ENCODE measurements at regions not wholly inside any gene's neighbourhood (a gene's known extent, or its start where the extent isn't known, plus 50 kb on each side); places are given as distances from the start of the nearest gene placed in this dataset.

DNA sequence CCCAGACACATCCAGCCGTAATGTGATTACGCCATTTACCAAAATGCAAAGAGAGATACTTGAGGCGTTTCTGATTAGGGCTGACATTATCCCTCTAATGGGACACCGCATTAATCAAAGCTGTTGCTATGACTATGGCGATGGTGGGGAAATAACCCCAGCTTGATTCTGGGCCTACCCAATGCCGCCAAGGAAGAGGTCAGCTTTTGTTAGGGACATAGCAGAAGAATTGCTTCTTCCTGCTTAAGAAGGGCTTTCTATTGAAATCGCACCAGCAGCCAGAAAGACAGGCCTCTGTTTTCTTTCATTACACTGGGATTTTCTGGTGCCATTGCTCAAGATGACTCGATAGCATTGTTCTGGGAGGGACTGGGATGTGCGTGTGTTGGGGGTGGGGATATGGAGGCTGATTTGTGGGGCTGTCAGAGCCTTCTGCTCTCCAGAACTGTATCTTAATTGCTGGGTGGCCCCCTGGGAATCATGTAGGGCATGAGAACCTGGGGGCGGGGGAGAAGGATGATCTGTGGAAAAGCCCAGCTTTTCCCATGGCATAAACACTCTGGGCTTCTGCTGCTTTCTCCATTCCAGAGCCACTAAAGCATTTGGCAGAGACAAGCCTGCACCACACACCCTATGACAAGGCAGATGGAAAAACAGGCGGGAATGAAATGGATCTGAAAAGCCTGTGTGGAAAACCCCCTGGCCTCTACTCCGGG, 106.5 kb upstream of the RAD23B start:
- H3K27ac ChIP-seq (ENCODE audit: low read depth, low read length) = no peak overlapping the region
- TF ChIP-seq, protein P1, sequence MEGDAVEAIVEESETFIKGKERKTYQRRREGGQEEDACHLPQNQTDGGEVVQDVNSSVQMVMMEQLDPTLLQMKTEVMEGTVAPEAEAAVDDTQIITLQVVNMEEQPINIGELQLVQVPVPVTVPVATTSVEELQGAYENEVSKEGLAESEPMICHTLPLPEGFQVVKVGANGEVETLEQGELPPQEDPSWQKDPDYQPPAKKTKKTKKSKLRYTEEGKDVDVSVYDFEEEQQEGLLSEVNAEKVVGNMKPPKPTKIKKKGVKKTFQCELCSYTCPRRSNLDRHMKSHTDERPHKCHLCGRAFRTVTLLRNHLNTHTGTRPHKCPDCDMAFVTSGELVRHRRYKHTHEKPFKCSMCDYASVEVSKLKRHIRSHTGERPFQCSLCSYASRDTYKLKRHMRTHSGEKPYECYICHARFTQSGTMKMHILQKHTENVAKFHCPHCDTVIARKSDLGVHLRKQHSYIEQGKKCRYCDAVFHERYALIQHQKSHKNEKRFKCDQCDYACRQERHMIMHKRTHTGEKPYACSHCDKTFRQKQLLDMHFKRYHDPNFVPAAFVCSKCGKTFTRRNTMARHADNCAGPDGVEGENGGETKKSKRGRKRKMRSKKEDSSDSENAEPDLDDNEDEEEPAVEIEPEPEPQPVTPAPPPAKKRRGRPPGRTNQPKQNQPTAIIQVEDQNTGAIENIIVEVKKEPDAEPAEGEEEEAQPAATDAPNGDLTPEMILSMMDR (IDR thresholded peaks at IDR 0.05; ENCODE audit: low read depth, low read length) = no peak
- DNase-seq (ENCODE audit: low read depth, low spot score) = no peak
- POLR2A ChIA-PET = no interaction called here
- no peaks in the 10 kb centered on the region for H3K9me3 ChIP-seq (ENCODE audit: control insufficient read depth, insufficient read depth, low read length)
- CTCF ChIA-PET = interaction anchor here (0.6 to 8.2 kb wide), 3 partner anchors 33 to 1585 kb away, joined by 3 to 61 read pairs (median 3); no protein-coding TSS in a partner anchor
- H3K27me3 ChIP-seq (ENCODE audit: control insufficient read depth, insufficient read depth, low read length) = no peaks in the 10 kb centered on the region
- H3K4me3 ChIP-seq (ENCODE audit: low read depth, low read length) = no peak overlapping the region

DNA sequence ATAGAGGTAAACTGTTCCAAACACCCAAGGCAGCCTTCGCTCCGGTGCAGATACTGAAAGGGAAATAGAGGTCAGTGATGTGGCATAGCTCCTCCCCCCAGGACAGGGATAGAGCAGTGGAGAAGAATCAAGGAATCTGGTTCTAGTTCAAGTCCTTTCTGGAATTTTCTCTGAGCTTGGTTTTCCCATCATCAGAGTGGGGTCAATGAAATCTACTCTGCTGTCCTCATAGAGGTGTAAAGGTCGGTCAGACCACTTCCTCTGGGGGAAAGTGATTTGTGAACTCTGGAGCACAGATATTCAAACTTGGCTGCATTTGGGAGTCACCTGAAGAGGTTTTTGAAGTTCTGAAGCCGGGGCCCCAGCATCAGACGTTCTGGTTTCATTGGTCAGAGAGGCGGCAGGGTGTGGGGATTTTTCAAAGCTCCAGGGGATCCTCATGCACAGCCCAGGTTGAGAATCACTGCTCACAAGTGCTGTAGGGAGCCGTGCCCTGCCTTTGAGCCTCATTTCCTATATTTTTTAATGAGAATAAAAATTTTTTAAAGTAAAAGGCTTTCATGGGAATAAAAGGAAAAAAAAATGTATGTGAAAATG, 105.7 kb upstream of the RAD23B start:
- Histone ChIP-seq H3K27me3 (ENCODE audit: control insufficient read depth, insufficient read depth, low read length) (no peaks in the 10 kb centered on the region), H3K9me3 (ENCODE audit: control insufficient read depth, insufficient read depth, low read length) (peaks cover 4% of the 10 kb centered on the region; the same call in 1 of the 2 replicates), H3K4me3 (ENCODE audit: low read depth, low read length) (no peak overlapping the region), H3K27ac (ENCODE audit: low read depth, low read length) (no peak overlapping the region)
- ChIA-PET CTCF (interaction anchor here (1.3 to 1.7 kb wide), 2 partner anchors 248 to 1295 kb away, joined by 4 read pairs; no protein-coding TSS in a partner anchor), POLR2A (no interaction called here)
- TF ChIP-seq, protein P1 (IDR thresholded peaks at IDR 0.05; ENCODE audit: low read depth, low read length) = no peak
- DNase-seq (ENCODE audit: low read depth, low spot score) = no peak

DNA sequence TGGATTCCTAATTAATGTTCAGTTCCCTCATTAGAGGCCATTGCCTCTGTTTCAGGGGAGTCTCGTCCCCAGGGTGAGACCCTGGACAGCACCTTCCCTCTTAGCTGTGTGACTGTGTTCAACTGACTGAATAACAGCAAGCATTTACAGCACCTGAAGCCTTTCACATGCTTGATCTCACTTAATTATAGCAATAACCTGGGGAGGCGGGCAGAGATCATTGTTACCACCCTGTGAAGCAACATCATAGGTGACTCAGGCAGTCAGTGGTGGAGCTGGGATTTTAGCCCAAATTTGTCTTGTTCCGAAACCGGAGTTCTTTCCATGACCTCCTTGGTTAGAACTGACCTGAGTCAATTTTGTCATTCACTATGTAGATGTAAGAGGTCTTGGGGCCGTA, 105.2 kb upstream of the RAD23B start:
- peaks cover 4% of the 10 kb centered on the region; the same call in 1 of the 2 replicates for H3K9me3 ChIP-seq (ENCODE audit: control insufficient read depth, insufficient read depth, low read length)
- H3K27me3 ChIP-seq (ENCODE audit: control insufficient read depth, insufficient read depth, low read length) = no peaks in the 10 kb centered on the region
- no peak for DNase-seq (ENCODE audit: low read depth, low spot score)
- TF ChIP-seq, protein P1 (IDR thresholded peaks at IDR 0.05; ENCODE audit: low read depth, low read length) = no peak
- H3K27ac ChIP-seq (ENCODE audit: low read depth, low read length) = no peak overlapping the region
- ChIA-PET CTCF (interaction anchor here (1.3 to 1.7 kb wide), 2 partner anchors 247 to 1296 kb away, joined by 4 read pairs; no protein-coding TSS in a partner anchor), POLR2A (no interaction called here)
- no peak overlapping the region for H3K4me3 ChIP-seq (ENCODE audit: low read depth, low read length)

DNA sequence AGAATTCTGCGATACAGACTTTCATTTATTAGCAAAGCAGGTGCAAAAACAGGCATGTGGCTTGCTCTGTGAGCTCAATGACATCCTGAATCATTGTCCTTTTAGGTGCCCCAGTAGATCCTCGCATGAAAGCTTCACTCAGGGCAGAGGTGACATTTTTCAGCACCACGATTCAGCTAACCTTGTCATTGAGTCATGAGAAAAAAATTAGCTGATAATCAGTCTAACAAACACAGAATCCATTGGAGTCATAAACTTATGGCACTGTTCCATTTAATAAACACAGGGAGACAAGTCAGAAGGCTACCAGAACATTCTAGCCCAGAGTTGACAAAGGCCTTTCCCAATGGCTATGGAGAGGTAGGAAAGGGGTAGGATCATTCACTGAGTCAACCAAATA, 104.8 kb upstream of the RAD23B start:
- ChIA-PET CTCF (interaction anchor here (1.3 to 1.7 kb wide), 2 partner anchors 247 to 1296 kb away, joined by 4 read pairs; no protein-coding TSS in a partner anchor), POLR2A (no interaction called here)
- Histone ChIP-seq H3K9me3 (ENCODE audit: control insufficient read depth, insufficient read depth, low read length) (peaks cover 4% of the 10 kb centered on the region; the same call in 1 of the 2 replicates), H3K27me3 (ENCODE audit: control insufficient read depth, insufficient read depth, low read length) (no peaks in the 10 kb centered on the region), H3K4me3 (ENCODE audit: low read depth, low read length) (no peak overlapping the region), H3K27ac (ENCODE audit: low read depth, low read length) (no peak overlapping the region)
- TF ChIP-seq, protein P1 (IDR thresholded peaks at IDR 0.05; ENCODE audit: low read depth, low read length) = no peak
- no peak for DNase-seq (ENCODE audit: low read depth, low spot score)

DNA sequence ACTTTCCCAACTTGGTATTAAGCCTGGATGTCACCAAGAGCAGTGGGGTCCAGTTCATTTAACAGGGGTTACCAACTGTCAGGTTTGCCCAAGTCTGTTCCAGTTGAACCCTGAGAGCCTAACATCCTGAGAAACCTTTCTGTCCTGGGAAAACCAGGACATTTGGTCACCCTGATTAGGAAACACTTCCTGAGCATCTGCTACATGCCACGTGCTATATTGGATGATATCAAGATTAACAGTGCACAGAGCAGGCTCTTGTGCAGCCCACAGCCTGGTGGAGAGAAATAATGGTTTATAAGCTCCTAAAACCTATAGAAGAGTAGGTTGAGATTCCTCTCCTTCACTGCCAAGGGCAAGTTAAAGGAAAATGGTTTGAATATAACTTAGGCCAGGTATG, 102.9 kb upstream of the RAD23B start:
- ChIA-PET CTCF (interaction anchor here (1.3 kb wide), 1 partner anchor 8 kb away, joined by 4 read pairs; no protein-coding TSS in a partner anchor), POLR2A (no interaction called here)
- no peaks in the 10 kb centered on the region for H3K27me3 ChIP-seq (ENCODE audit: control insufficient read depth, insufficient read depth, low read length)
- no peak for DNase-seq (ENCODE audit: low read depth, low spot score)
- H3K27ac ChIP-seq (ENCODE audit: low read depth, low read length) = no peak overlapping the region
- peaks cover 8% of the 10 kb centered on the region; the same call in 1 of the 2 replicates for H3K9me3 ChIP-seq (ENCODE audit: control insufficient read depth, insufficient read depth, low read length)
- no peak overlapping the region for H3K4me3 ChIP-seq (ENCODE audit: low read depth, low read length)
- TF ChIP-seq, protein P1 (IDR thresholded peaks at IDR 0.05; ENCODE audit: low read depth, low read length) = no peak

Measured in AG04450 (cell line).